Body of pancreas (tissue), 4 donors: ENCODE measurements at regions not wholly inside any gene's neighbourhood (a gene's known extent, or its start where the extent isn't known, plus 50 kb on each side); places are given as distances from the start of the nearest gene placed in this dataset.

Experiments
- ATAC-seq: fragments of 150-250 bp; one replicate; pipeline ENCODE4 v1.9.1; 2016
- DNase-seq, 4 donors: peaks; one replicate each; pipeline ENCODE4 v3.0.0-alpha.2; 2019
- H3K27ac ChIP-seq, 4 donors: fragments of 200-600 bp; sonication (generic); 1 replicate in 3 of 4; 2 replicates in 1 of 4; pipeline versions ENCODE4 v1.5.1 to v1.6.1; 2016 to 2019; ENCODE audit warnings: mild to moderate bottlenecking in 1 of 4, mixed read lengths in 1 of 4, moderate library complexity in 1 of 4
- H3K27me3 ChIP-seq, 2 donors: fragments of 200-600 bp; sonication (generic); one replicate each; pipeline ENCODE4 v1.6.0; 2016; ENCODE audit warnings: mild to moderate bottlenecking in 1 of 2
- H3K36me3 ChIP-seq, 2 donors: fragments of 200-600 bp; sonication (generic); replicated peaks in 1 of 2; 2 replicates each; pipeline ENCODE4 v1.5.1; 2016; ENCODE audit warnings: low read depth in 2 of 2; ENCODE audit not compliant: insufficient read depth in 1 of 2
- H3K4me1 ChIP-seq: fragments of 200-600 bp; sonication (generic); one replicate; pipeline ENCODE4 v1.6.0; 2016
- H3K4me3 ChIP-seq, 2 donors: fragments of 200-600 bp; sonication (generic); 1 replicate in 1 of 2; 2 replicates in 1 of 2; pipeline ENCODE4 v1.5.1; 2016 to 2019
- H3K9me3 ChIP-seq, 3 donors: fragments of 200-600 bp; sonication (generic); 1 replicate in 2 of 3; 2 replicates in 1 of 3; pipeline ENCODE4 v1.5.1; 2016
- POLR2A ChIP-seq, 3 donors: fragments of 450-650 bp; IDR thresholded peaks; one replicate each; pipeline ENCODE4 v1.6.1; 2016; ENCODE audit warnings: antibody characterized with exemption in 3 of 3, mild to moderate bottlenecking in 2 of 3
- WGBS, 2 donors: methylation state at CpG; one replicate each; pipeline ENCODE4 v1.1.5; 2017; 5-methylcytosine and 5-hydroxymethylcytosine counted together
- intact Hi-C: fragments of 100-400 bp; cut with DNase I; formaldehyde crosslinking; loops from one replicate; pipeline ENCODE4 v1.15.1; 2023
- TF ChIP-seq, protein P1 (sequence below), 7 experiments: fragments of 450-650 bp in 4 of 7; fragments of 200-600 bp in 3 of 7; sonication (generic) in 3 of 7; IDR thresholded peaks; one replicate each; pipeline ENCODE4 v1.5.1; 2016 to 2019; ENCODE audit warnings: antibody characterized with exemption in 7 of 7

DNA sequence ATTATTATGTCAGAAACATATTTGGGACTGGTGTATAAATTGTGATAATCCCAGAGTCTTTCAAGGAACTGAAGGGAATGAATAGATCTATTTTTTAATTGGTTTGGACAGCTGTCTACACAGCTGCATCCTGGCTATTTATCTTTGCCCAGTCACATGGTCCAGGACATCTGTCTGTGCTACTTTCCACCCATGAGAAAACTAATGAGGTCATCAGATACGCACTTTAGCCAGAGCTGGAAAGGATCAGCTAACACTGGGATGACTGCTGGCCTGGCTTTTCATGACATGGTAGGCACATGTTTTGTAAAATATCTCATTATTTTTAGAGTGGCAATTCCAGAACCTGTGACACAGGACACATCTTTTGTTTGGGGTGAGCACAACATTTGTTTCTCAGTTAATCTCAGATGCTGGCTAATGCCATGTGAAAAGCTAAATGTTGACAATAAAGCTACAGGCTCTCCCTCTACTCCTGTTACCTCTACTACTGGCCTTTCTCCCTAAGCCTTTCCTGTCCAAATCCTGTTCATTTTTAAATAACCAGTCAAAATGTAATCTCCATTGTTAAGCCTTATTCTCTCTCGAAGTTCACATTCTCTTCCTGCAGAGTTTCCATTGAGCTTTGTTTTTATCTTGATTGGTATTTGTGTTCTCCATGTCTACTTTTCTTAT is 500.7 kb downstream of the RIT2 start:
- DNase-seq (peak in 1 of 4 donors; percentile 5), ATAC-seq (no peak)
- Histone ChIP-seq H3K36me3 (no peaks in the 10 kb centered on the region), H3K9me3 (no peaks in the 10 kb centered on the region), H3K27ac (no peak overlapping the region), H3K4me1 (no peaks in the 10 kb centered on the region), H3K4me3 (no peak overlapping the region), H3K27me3 (no peaks in the 10 kb centered on the region)
- intact Hi-C loops = no loop called here
- TF ChIP-seq, protein P1, sequence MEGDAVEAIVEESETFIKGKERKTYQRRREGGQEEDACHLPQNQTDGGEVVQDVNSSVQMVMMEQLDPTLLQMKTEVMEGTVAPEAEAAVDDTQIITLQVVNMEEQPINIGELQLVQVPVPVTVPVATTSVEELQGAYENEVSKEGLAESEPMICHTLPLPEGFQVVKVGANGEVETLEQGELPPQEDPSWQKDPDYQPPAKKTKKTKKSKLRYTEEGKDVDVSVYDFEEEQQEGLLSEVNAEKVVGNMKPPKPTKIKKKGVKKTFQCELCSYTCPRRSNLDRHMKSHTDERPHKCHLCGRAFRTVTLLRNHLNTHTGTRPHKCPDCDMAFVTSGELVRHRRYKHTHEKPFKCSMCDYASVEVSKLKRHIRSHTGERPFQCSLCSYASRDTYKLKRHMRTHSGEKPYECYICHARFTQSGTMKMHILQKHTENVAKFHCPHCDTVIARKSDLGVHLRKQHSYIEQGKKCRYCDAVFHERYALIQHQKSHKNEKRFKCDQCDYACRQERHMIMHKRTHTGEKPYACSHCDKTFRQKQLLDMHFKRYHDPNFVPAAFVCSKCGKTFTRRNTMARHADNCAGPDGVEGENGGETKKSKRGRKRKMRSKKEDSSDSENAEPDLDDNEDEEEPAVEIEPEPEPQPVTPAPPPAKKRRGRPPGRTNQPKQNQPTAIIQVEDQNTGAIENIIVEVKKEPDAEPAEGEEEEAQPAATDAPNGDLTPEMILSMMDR (IDR thresholded peaks at IDR 0.05) = no peak
- no peak for TF ChIP-seq POLR2A (IDR thresholded peaks at IDR 0.05)
- WGBS, 2 donors = 30 to 44% methylated on average over 2 of the region's 2 CpGs

DNA sequence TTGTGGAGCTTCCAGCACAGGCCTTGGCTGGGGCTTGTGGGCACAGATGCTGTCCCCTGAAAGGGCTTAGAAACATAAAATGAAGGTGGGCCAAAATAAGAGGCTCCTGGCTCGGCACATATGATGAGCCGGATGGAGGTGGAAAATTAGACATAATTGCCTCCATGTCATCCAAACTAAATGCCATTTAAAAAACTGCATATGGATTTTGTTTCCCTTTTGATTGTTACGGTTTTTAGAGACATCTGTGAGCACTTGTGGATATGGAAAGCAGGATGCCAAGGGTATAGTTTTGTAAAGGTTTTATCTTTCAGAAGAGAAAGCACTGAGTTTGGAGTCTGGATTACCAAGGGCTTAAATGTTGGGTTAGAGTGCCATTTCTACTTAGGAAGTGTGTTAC is 498.3 kb downstream of the RIT2 start:
- TF ChIP-seq POLR2A (IDR thresholded peaks at IDR 0.05) = no peak
- TF ChIP-seq, protein P1 (IDR thresholded peaks at IDR 0.05) = no peak
- 55 to 63% methylated on average over 3 of the region's 3 CpGs for WGBS, 2 donors

DNA sequence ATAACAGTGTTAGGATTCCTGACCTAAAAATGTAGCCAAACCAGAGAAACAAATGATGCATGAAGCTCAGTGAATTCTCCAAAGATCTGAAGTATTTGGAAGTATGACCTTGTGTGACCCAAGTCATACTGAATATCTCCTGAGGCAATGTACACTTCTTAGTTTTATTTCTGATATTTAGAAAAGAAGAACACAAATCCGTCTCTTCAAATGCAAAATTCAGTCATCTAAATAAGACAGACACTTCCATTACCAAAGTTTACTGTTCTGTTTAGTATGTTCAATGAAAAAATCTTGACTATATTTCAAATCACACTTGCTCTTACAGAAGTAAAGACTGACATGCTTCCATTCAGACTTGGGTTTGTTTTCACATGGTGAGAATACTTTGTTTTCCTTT is 495.7 kb downstream of the RIT2 start:
- H3K27me3 ChIP-seq = no peaks in the 10 kb centered on the region
- DNase-seq = no peak
- H3K4me3 ChIP-seq = no peak overlapping the region
- TF ChIP-seq, protein P1 (IDR thresholded peaks at IDR 0.05) = no peak
- TF ChIP-seq POLR2A (IDR thresholded peaks at IDR 0.05) = no peak
- no peak for ATAC-seq
- intact Hi-C loops = no loop called here
- no peak overlapping the region for H3K27ac ChIP-seq
- no peaks in the 10 kb centered on the region for H3K36me3 ChIP-seq
- no peaks in the 10 kb centered on the region for H3K9me3 ChIP-seq
- H3K4me1 ChIP-seq = no peaks in the 10 kb centered on the region
- 46 to 68% methylated on average over 1 of the region's 1 CpG for WGBS, 2 donors

More for the DNA sequence above, 498.3 kb downstream of the RIT2 start:
- no peaks in the 10 kb centered on the region for H3K4me1 ChIP-seq
- no peak overlapping the region for H3K4me3 ChIP-seq
- ATAC-seq = no peak
- DNase-seq = no peak
- intact Hi-C loops = no loop called here
- no peaks in the 10 kb centered on the region for H3K9me3 ChIP-seq
- H3K36me3 ChIP-seq = no peaks in the 10 kb centered on the region
- no peak overlapping the region for H3K27ac ChIP-seq
- H3K27me3 ChIP-seq = no peaks in the 10 kb centered on the region

DNA sequence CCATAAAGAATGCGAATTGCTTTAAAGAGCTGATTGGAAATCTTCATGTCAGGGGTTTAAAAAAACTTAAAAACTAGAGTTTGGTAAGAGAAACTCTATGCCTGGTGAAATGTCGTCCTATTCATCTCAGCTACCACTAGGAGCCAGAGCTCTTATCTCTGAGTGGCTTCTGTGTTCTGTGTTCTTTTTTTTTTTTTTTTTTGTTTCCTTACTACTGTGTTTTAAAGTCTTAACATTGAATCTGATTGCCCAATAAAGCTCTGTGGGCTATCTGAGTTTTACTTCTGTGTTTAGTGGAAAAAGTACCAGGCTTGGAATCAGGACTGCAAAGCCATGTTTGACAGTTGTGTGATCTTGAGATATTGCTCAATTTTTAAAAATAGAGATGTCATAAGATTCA is 494.8 kb downstream of the RIT2 start:
- no peaks in the 10 kb centered on the region for H3K27me3 ChIP-seq
- H3K36me3 ChIP-seq = no peaks in the 10 kb centered on the region
- H3K4me3 ChIP-seq = no peak overlapping the region
- 35 to 59% methylated on average over 2 of the region's 2 CpGs for WGBS, 2 donors
- H3K27ac ChIP-seq = no peak overlapping the region
- TF ChIP-seq, protein P1 (IDR thresholded peaks at IDR 0.05) = no peak
- no peak for TF ChIP-seq POLR2A (IDR thresholded peaks at IDR 0.05)
- no peaks in the 10 kb centered on the region for H3K9me3 ChIP-seq
- intact Hi-C loops = no loop called here
- H3K4me1 ChIP-seq = no peaks in the 10 kb centered on the region
- ATAC-seq (no peak), DNase-seq (no peak)

DNA sequence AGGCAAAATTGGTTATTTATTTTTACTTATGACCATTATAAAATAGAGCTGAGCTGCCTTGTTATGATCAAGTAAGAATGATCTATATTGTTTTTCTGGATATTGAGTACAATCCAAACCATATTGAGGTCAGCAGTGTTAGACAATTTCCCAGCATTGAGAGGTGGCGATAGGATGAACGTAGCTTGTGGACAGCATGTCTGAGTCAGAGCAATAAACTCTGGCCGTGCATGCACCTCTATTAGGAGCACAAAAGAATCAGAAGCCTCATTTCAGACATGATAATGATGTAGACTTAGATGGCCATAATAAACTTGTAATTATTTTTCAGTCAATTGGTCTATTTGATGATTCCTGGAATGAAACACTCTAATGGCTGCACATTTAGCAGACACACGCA is 491.6 kb downstream of the RIT2 start:
- WGBS, 2 donors = 61 to 64% methylated on average over 4 of the region's 4 CpGs
- intact Hi-C loops = no loop called here
- Histone ChIP-seq H3K27ac (no peak overlapping the region), H3K4me1 (no peaks in the 10 kb centered on the region), H3K9me3 (no peaks in the 10 kb centered on the region), H3K4me3 (no peak overlapping the region), H3K27me3 (no peaks in the 10 kb centered on the region), H3K36me3 (no peaks in the 10 kb centered on the region)
- DNase-seq = no peak
- ATAC-seq = no peak
- no peak for TF ChIP-seq POLR2A (IDR thresholded peaks at IDR 0.05)
- TF ChIP-seq, protein P1 (IDR thresholded peaks at IDR 0.05) = no peak
